OCI-LY1 (cell line): ENCODE measurements at regions not wholly inside any gene's neighbourhood (a gene's known extent, or its start where the extent isn't known, plus 50 kb on each side); places are given as distances from the start of the nearest gene placed in this dataset.

ENCODE experiments used
- H2AFZ ChIP-seq: fragments of 200-600 bp; sonication (generic), shearing (Covaris generic); 2 replicates; pipeline ENCODE4 v1.6.0; 2014; ENCODE audit warnings: antibody characterized with exemption, mild to moderate bottlenecking, low read length
- H3F3A ChIP-seq: fragments of 200-600 bp; sonication (generic), shearing (Covaris generic); 2 replicates; pipeline ENCODE4 v1.6.0; 2014; ENCODE audit warnings: mild to moderate bottlenecking, antibody characterized with exemption, low read length, moderate library complexity; ENCODE audit not compliant: insufficient read depth
- H3K27ac ChIP-seq: fragments of 200-600 bp; sonication (generic); 2 replicates; pipeline ENCODE4 v1.5.1; 2014; ENCODE audit warnings: low read length, mixed run types, mild to moderate bottlenecking, low read depth; ENCODE audit not compliant: poor library complexity, severe bottlenecking
- H3K27me3 ChIP-seq: fragments of 200-600 bp; sonication (generic); 2 replicates; pipeline ENCODE4 v1.6.0; 2014; ENCODE audit warnings: antibody characterized with exemption, mild to moderate bottlenecking, low read length, moderate library complexity; ENCODE audit not compliant: insufficient read depth
- H3K36me3 ChIP-seq: fragments of 200-600 bp; sonication (generic); 2 replicates; pipeline ENCODE4 v1.6.1; 2014; ENCODE audit warnings: mild to moderate bottlenecking, antibody characterized with exemption, low read length, moderate library complexity, mixed read lengths; ENCODE audit not compliant: insufficient read depth
- H3K4me1 ChIP-seq: fragments of 200-600 bp; sonication (generic); 2 replicates; pipeline ENCODE4 v1.5.1; 2014; ENCODE audit warnings: mild to moderate bottlenecking, low read length, moderate library complexity; ENCODE audit not compliant: insufficient read depth, severe bottlenecking
- H3K4me2 ChIP-seq: fragments of 200-600 bp; sonication (generic), shearing (Covaris generic); 2 replicates; pipeline ENCODE4 v1.6.1; 2014; ENCODE audit warnings: low read length
- H3K4me3 ChIP-seq: fragments of 200-600 bp; sonication (generic); 2 replicates; pipeline ENCODE4 v1.5.1; 2014; ENCODE audit warnings: low read length, low read depth, mild to moderate bottlenecking, mixed read lengths; ENCODE audit not compliant: poor library complexity, severe bottlenecking
- H3K79me2 ChIP-seq: fragments of 200-600 bp; shearing (Covaris generic); 2 replicates; pipeline ENCODE4 v1.6.1; 2016; ENCODE audit warnings: mixed run types, low read length, mixed read lengths; ENCODE audit not compliant: insufficient read depth
- H3K9ac ChIP-seq: fragments of 200-600 bp; sonication (generic), shearing (Covaris generic); 2 replicates; pipeline ENCODE4 v1.6.1; 2014; ENCODE audit warnings: mild to moderate bottlenecking, low read length, mixed read lengths
- H3K9me2 ChIP-seq: fragments of 200-600 bp; sonication (generic), shearing (Covaris generic); 2 replicates; pipeline ENCODE4 v1.6.1; 2014; ENCODE audit warnings: low read depth, mild to moderate bottlenecking, low read length, mixed read lengths
- H3K9me3 ChIP-seq: fragments of 200-600 bp; shearing (Covaris generic); 2 replicates; pipeline ENCODE4 v1.6.1; 2014; ENCODE audit warnings: low read length, mixed read lengths
- H4K20me1 ChIP-seq: fragments of 200-600 bp; sonication (generic), shearing (Covaris generic); 2 replicates; pipeline ENCODE4 v1.6.0; 2016; ENCODE audit warnings: mild to moderate bottlenecking, low read length; ENCODE audit not compliant: insufficient read depth
- EZH2 ChIP-seq: fragments of 200-600 bp; sonication (generic), shearing (Covaris generic); IDR thresholded peaks from 2 replicates; pipeline ENCODE4 v1.8.0; 2017; ENCODE audit warnings: borderline replicate concordance, mixed run types, mild to moderate bottlenecking, antibody characterized with exemption, low read length, moderate library complexity, mixed read lengths
- TF ChIP-seq, protein P1 (sequence below): fragments of 200-600 bp; sonication (generic), shearing (Covaris generic); IDR thresholded peaks from 2 replicates; pipeline ENCODE4 v1.5.1; 2017; ENCODE audit warnings: mild to moderate bottlenecking, antibody characterized with exemption, low read length, moderate library complexity, mixed read lengths

- H3K9ac ChIP-seq, result no peak overlapping the region
- H3K4me1 ChIP-seq, result no peaks in the 10 kb centered on the region
- H3K27ac ChIP-seq, result no peak overlapping the region
- TF ChIP-seq, protein P1, sequence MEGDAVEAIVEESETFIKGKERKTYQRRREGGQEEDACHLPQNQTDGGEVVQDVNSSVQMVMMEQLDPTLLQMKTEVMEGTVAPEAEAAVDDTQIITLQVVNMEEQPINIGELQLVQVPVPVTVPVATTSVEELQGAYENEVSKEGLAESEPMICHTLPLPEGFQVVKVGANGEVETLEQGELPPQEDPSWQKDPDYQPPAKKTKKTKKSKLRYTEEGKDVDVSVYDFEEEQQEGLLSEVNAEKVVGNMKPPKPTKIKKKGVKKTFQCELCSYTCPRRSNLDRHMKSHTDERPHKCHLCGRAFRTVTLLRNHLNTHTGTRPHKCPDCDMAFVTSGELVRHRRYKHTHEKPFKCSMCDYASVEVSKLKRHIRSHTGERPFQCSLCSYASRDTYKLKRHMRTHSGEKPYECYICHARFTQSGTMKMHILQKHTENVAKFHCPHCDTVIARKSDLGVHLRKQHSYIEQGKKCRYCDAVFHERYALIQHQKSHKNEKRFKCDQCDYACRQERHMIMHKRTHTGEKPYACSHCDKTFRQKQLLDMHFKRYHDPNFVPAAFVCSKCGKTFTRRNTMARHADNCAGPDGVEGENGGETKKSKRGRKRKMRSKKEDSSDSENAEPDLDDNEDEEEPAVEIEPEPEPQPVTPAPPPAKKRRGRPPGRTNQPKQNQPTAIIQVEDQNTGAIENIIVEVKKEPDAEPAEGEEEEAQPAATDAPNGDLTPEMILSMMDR, result no peak
- TF ChIP-seq EZH2, result no peak
- H3K4me3 ChIP-seq, result no peak overlapping the region
- H3K79me2 ChIP-seq, result no peaks in the 10 kb centered on the region
- no peak overlapping the region for H2AFZ ChIP-seq
- no peaks in the 10 kb centered on the region for H3K36me3 ChIP-seq
- no peaks in the 10 kb centered on the region for H3F3A ChIP-seq
- H3K4me2 ChIP-seq, result no peak overlapping the region
- no peaks in the 10 kb centered on the region for H4K20me1 ChIP-seq
- H3K27me3 ChIP-seq, result no peaks in the 10 kb centered on the region
- no peaks in the 10 kb centered on the region for H3K9me2 ChIP-seq
- no peaks in the 10 kb centered on the region for H3K9me3 ChIP-seq
Measured at GRCh38 chr2:790634-791245, 113.5 kb upstream of the TMEM18 start.

GRCh38 chr2:790081-790480 lies 112.9 kb upstream of the TMEM18 start:
- no peak overlapping the region for H3K4me3 ChIP-seq
- no peak overlapping the region for H2AFZ ChIP-seq
- H3K4me1 ChIP-seq, result no peaks in the 10 kb centered on the region
- TF ChIP-seq, protein P1, result no peak
- no peaks in the 10 kb centered on the region for H3K9me2 ChIP-seq
- no peak overlapping the region for H3K4me2 ChIP-seq
- H3K36me3 ChIP-seq, result no peaks in the 10 kb centered on the region
- no peaks in the 10 kb centered on the region for H3K9me3 ChIP-seq
- no peak overlapping the region for H3K27ac ChIP-seq
- no peaks in the 10 kb centered on the region for H4K20me1 ChIP-seq
- H3K27me3 ChIP-seq, result no peaks in the 10 kb centered on the region
- no peak overlapping the region for H3K9ac ChIP-seq
- H3F3A ChIP-seq, result no peaks in the 10 kb centered on the region
- no peaks in the 10 kb centered on the region for H3K79me2 ChIP-seq

DNA sequence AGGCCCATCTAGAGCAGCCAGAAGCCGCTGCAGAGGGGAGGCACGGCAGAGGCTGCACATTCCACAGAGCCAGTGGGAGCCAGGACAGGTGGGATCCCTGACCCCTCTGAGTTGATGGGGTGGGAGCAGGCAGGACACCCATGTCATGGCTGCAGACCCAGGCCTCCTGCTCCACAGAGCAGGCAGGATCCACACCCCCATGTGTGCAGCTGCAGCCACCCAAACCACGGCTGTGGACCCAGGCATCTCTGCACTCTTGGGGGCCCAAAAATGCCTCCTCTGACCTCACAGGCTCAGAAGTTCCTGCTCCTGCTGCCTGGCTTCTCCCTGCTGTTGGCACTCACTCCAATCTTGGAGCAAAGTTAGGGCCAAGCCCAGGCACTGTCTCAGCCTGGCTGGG lies 112.3 kb upstream of the TMEM18 start:
- no peaks in the 10 kb centered on the region for H3F3A ChIP-seq
- H3K27ac ChIP-seq, result no peak overlapping the region
- no peaks in the 10 kb centered on the region for H3K27me3 ChIP-seq
- H3K9me3 ChIP-seq, result no peaks in the 10 kb centered on the region
- H3K9me2 ChIP-seq, result no peaks in the 10 kb centered on the region
- H3K4me1 ChIP-seq, result no peaks in the 10 kb centered on the region
- TF ChIP-seq, protein P1, result no peak
- TF ChIP-seq EZH2, result no peak
- H3K4me3 ChIP-seq, result no peak overlapping the region
- no peaks in the 10 kb centered on the region for H3K36me3 ChIP-seq
- H3K79me2 ChIP-seq, result no peaks in the 10 kb centered on the region
- H2AFZ ChIP-seq, result no peak overlapping the region
- no peak overlapping the region for H3K9ac ChIP-seq
- no peak overlapping the region for H3K4me2 ChIP-seq
- no peaks in the 10 kb centered on the region for H4K20me1 ChIP-seq
